Loucy (cell line): ENCODE measurements at regions not wholly inside any gene's neighbourhood (a gene's known extent, or its start where the extent isn't known, plus 50 kb on each side); places are given as distances from the start of the nearest gene placed in this dataset.
A peak's percentile ranks its signal among the peaks of the same experiment; 100 is the strongest.

Experiments used
- H2AFZ ChIP-seq: fragments of 200-600 bp; sonication (generic); 2 replicates; pipeline ENCODE4 v1.6.0; 2016; ENCODE audit warnings: antibody characterized with exemption, mild to moderate bottlenecking, low read length, moderate library complexity
- H3F3A ChIP-seq: fragments of 200-600 bp; 2 replicates; pipeline ENCODE4 v1.6.0; 2016; ENCODE audit warnings: antibody characterized with exemption, low read depth, mild to moderate bottlenecking
- H3K27me3 ChIP-seq: fragments of 200-600 bp; sonication (generic); 2 replicates; pipeline ENCODE4 v1.6.1; 2014; ENCODE audit warnings: low read length, mild to moderate bottlenecking; ENCODE audit not compliant: insufficient read depth, poor library complexity, severe bottlenecking
- H3K36me3 ChIP-seq: fragments of 200-600 bp; sonication (generic); 2 replicates; pipeline ENCODE4 v1.6.1; 2016; ENCODE audit warnings: low read length; ENCODE audit not compliant: insufficient read depth
- H3K4me1 ChIP-seq: fragments of 200-600 bp; sonication (generic); 2 replicates; pipeline ENCODE4 v1.5.1; 2014; ENCODE audit warnings: low read length, mild to moderate bottlenecking; ENCODE audit not compliant: insufficient read depth, poor library complexity, severe bottlenecking
- H3K4me2 ChIP-seq: fragments of 200-600 bp; sonication (generic); 2 replicates; pipeline ENCODE4 v1.6.0; 2014; ENCODE audit warnings: antibody characterized with exemption, low read length, low read depth, mild to moderate bottlenecking; ENCODE audit not compliant: poor library complexity, severe bottlenecking
- H3K4me3 ChIP-seq: fragments of 200-600 bp; sonication (generic); 2 replicates; pipeline ENCODE4 v1.5.1; 2014; ENCODE audit warnings: low read length, mild to moderate bottlenecking, mixed read lengths; ENCODE audit not compliant: poor library complexity, severe bottlenecking
- H3K79me2 ChIP-seq: fragments of 200-600 bp; sonication (generic); 2 replicates; pipeline ENCODE4 v1.6.1; 2014; ENCODE audit warnings: low read length; ENCODE audit not compliant: insufficient read depth
- H3K9ac ChIP-seq: fragments of 200-600 bp; sonication (generic); 2 replicates; pipeline ENCODE4 v1.6.0; 2014; ENCODE audit warnings: mild to moderate bottlenecking, low read depth, low read length, moderate library complexity; ENCODE audit not compliant: poor library complexity, severe bottlenecking
- H3K9me2 ChIP-seq: fragments of 200-600 bp; sonication (generic); replicated peaks from 2 replicates; pipeline ENCODE4 v1.6.1; 2016; ENCODE audit warnings: low read depth, low read length, mixed read lengths
- H3K9me3 ChIP-seq: fragments of 200-600 bp; sonication (generic); 2 replicates; pipeline ENCODE4 v1.6.1; 2014; ENCODE audit warnings: mild to moderate bottlenecking, antibody characterized with exemption, low read length, low read depth; ENCODE audit not compliant: insufficient read depth
- H4K20me1 ChIP-seq: fragments of 200-600 bp; sonication (generic); 2 replicates; pipeline ENCODE4 v1.6.0; 2014; ENCODE audit warnings: antibody characterized with exemption, low read length, mild to moderate bottlenecking; ENCODE audit not compliant: insufficient read depth, poor library complexity, severe bottlenecking
- EZH2phosphoT487 ChIP-seq: fragments of 200-600 bp; IDR thresholded peaks from 2 replicates; pipeline ENCODE4 v1.6.1; 2018; ENCODE audit warnings: antibody characterized with exemption, mild to moderate bottlenecking, moderate library complexity, borderline replicate concordance
- TF ChIP-seq, protein P1 (sequence below): fragments of 200-600 bp; sonication (generic); conservative IDR thresholded peaks from 2 replicates; pipeline ENCODE4 v1.5.1; 2014; ENCODE audit warnings: mild to moderate bottlenecking, antibody characterized with exemption, low read length

DNA sequence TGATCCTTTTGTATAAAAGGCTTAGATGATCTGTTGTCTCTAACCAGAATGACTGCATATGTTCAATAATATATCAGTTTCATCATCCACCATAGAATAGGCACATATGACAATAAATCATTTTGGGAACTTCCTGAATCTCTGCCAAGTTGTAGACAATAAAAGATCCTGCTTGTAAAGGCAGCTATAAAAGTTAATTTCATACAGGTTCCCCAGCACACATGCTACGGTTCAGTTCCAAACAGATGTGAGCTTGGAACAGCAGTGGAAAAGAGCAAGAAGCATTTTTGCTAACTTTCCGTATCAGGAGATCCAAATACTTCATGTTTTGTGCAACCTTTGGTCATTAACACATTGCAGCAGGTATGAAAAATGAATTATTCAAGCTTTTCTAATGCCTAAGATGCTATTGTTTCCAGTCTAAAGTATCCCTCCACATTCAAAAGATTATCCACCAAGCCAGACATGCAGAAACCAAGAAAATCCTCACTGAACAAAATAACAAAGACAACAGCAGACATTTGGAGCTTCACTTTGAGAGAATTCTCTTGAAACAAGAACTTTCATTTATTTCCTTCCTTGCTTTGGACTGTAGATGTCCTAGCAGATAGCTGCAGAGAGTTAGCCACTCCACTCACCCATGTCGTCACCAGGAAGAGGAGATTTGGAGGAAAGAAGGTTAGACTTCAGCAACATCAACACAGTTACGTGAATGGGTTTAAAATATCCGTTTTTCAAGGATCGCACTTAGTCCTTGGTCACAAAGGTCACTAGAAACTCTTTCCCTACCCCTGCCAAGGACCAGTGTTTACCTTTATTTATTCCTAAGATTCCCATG lies 453.5 kb upstream of the JARID2 start:
- H3K9ac ChIP-seq, result no peak overlapping the region
- no peaks in the 10 kb centered on the region for H3K36me3 ChIP-seq
- no peaks in the 10 kb centered on the region for H4K20me1 ChIP-seq
- no peak overlapping the region for H3K4me3 ChIP-seq
- no peaks in the 10 kb centered on the region for H3K9me2 ChIP-seq
- H3K9me3 ChIP-seq, result no peaks in the 10 kb centered on the region
- H2AFZ ChIP-seq, result no peak overlapping the region
- H3K4me1 ChIP-seq, result peaks cover 30% of the 10 kb centered on the region
- H3K79me2 ChIP-seq, result no peaks in the 10 kb centered on the region
- TF ChIP-seq EZH2phosphoT487, result no peak
- TF ChIP-seq, protein P1, sequence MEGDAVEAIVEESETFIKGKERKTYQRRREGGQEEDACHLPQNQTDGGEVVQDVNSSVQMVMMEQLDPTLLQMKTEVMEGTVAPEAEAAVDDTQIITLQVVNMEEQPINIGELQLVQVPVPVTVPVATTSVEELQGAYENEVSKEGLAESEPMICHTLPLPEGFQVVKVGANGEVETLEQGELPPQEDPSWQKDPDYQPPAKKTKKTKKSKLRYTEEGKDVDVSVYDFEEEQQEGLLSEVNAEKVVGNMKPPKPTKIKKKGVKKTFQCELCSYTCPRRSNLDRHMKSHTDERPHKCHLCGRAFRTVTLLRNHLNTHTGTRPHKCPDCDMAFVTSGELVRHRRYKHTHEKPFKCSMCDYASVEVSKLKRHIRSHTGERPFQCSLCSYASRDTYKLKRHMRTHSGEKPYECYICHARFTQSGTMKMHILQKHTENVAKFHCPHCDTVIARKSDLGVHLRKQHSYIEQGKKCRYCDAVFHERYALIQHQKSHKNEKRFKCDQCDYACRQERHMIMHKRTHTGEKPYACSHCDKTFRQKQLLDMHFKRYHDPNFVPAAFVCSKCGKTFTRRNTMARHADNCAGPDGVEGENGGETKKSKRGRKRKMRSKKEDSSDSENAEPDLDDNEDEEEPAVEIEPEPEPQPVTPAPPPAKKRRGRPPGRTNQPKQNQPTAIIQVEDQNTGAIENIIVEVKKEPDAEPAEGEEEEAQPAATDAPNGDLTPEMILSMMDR, result no peak
- no peaks in the 10 kb centered on the region for H3K27me3 ChIP-seq
- peak overlapping the region; percentile 5 for H3K4me2 ChIP-seq
- H3F3A ChIP-seq, result no peaks in the 10 kb centered on the region

DNA sequence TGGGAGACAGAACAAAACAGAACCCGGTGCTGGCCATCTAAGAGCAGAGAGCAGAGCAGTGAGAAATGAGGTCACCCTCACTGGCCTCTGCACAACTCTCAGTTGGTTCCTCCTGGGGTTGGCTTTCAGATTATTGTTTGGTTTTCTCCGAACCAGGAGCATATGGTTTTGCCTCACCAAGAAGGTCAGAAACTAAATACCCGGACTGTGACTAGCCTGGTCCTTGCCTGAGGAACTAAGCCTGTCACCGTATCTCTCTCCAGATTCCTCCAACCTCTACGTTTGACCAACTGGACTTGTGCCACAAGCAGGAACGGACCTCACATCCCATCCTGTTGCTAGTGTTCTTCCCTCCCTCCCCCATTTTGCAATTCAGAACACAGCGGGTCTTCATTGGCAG lies 450.4 kb upstream of the JARID2 start:
- H3K79me2 ChIP-seq, result no peaks in the 10 kb centered on the region
- no peaks in the 10 kb centered on the region for H3K9me2 ChIP-seq
- no peak overlapping the region for H3K9ac ChIP-seq
- peaks cover 13% of the 10 kb centered on the region for H3K4me1 ChIP-seq
- no peaks in the 10 kb centered on the region for H3K27me3 ChIP-seq
- H3F3A ChIP-seq, result no peaks in the 10 kb centered on the region
- no peak overlapping the region for H3K4me2 ChIP-seq
- no peak for TF ChIP-seq EZH2phosphoT487
- TF ChIP-seq, protein P1, result no peak
- H4K20me1 ChIP-seq, result no peaks in the 10 kb centered on the region
- H3K9me3 ChIP-seq, result no peaks in the 10 kb centered on the region
- no peak overlapping the region for H3K4me3 ChIP-seq
- H2AFZ ChIP-seq, result no peak overlapping the region
- H3K36me3 ChIP-seq, result no peaks in the 10 kb centered on the region

DNA sequence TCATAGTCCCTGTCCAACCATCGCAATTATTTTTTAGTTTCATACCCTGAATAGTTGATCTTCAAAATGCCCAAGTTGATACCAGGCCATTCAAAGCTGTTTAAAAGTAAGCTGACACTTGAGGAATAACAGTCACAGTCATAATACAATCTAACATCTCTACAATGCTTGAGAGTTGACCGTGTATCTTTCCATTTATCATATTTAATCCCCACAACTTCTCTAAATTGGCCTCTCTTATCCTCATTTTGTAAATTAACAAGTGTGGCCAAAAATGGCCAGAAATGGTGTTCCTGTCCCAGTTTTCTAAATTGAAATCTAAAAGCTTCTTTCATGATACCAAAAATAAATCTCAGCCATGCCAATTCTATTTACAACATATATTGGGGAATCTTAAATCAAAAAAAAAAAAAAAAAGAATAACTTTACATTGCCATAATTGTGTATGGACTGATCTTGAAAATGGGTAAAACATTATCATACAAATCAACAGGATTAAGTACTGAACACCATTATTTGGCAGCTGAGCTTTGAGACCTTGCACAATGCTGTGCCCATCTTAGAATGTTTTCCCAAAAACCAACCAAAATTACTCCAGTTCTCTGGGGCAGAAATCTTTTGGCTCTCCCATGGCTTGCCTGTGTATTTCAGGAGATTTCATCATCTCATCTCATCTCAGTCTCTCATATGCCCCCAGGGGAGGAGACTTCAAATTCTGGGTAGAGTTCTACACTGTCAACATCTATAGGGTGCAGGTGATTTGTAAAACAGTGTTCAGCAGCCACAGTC lies 448.7 kb upstream of the JARID2 start:
- no peaks in the 10 kb centered on the region for H3K9me2 ChIP-seq
- no peak for TF ChIP-seq EZH2phosphoT487
- TF ChIP-seq, protein P1, result no peak
- H2AFZ ChIP-seq, result no peak overlapping the region
- no peaks in the 10 kb centered on the region for H3K9me3 ChIP-seq
- no peak overlapping the region for H3K4me3 ChIP-seq
- H3K79me2 ChIP-seq, result no peaks in the 10 kb centered on the region
- H3K9ac ChIP-seq, result no peak overlapping the region
- H3K36me3 ChIP-seq, result no peaks in the 10 kb centered on the region
- peaks cover 6% of the 10 kb centered on the region for H3K4me1 ChIP-seq
- no peaks in the 10 kb centered on the region for H3K27me3 ChIP-seq
- H4K20me1 ChIP-seq, result no peaks in the 10 kb centered on the region
- H3F3A ChIP-seq, result no peaks in the 10 kb centered on the region
- H3K4me2 ChIP-seq, result no peak overlapping the region
